GM19351 (cell line): ENCODE measurements at regions not wholly inside any gene's neighbourhood (a gene's known extent, or its start where the extent isn't known, plus 50 kb on each side); places are given as distances from the start of the nearest gene placed in this dataset.

ENCODE experiments used
- ATAC-seq: cut with Tn5 transposase; IDR thresholded peaks from one replicate; pipeline ENCODE4 v1.9.1; 2021; ENCODE audit warnings: mild to moderate bottlenecking, moderate library complexity; ENCODE audit not compliant: unreplicated experiment

DNA sequence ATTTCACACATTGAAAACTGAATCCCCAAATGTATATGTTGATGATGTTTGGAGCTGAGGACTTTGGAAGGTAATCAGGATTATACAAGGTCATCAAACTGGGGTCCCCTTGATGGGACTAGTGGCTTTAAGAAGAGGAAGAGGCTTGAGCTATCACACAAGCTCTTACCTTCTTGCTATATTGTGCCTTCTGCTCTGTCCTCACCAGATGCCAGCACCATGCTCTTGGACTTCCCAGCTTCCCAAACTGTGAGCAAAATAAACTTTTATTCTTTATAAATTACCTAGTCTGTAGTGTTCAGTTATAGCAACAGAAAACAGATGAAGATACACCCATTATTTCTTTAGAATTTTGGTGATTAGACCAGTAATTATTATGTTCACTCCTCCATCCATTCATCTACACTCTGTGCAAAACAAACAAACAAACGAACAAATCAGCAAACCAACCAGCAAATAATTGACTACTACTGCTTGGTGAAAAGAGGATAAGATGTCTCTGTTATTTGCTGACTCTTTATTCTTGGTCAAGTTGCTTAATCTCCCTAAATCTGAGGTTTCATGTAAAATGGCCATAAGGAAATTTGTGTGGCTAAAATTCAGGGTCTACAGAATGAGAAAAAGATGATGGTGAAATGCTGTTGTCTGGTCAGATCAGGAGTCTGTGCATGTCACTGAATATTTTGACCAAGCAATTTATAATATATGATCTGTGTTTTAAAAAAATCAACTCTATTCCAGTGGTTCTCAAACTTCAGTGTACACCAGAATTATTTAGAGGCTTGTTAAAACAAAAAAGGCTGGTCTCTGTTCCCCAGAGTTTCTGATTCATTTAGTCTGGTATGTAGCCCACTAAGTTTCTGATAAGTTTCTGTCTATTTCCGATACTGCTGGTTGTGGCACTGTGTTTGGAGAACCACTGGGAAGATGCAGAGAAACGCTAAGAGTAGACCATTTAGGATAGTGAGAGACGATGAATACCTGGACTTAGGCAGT lies 854.1 kb downstream of the MAT2B start:
- no peak for ATAC-seq

DNA sequence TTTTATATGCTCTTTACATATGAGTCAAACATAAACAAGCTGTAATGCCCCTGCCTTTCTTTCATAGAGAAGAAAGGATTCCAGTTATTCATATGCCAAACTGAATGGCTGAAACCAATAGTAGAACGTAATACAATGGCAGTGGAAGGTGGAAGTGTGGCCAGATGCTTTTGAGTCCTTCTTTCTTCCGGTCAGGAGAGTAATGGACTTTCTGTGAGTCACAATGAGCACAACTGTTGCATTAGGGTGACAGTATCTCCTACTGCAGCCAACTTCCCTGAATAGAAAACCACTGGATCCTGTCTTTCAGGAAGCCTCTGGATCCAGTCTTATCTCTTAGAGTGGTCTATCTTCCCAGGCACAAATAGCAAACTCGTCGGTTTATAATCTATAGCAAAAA lies 855.2 kb downstream of the MAT2B start:
- no peak for ATAC-seq

DNA sequence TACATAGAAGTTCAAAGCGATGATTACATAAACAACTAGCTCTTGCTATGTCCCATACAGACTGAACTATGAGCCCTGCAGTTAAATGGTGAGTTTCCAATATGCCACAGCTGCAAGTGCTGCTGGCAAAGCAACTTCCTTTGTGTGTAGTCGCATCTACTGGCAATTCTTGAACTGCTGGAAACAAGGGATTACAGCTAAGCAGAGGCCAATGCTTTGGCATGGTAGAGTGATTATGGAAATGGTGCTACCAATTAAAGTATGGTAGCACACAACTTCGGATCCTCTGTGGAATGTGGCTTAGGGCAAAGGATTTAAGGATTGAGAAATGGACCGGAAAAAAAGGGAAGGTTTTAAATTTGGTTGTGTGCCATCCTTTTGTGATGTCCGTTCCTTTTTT lies 856.6 kb downstream of the MAT2B start:
- no peak for ATAC-seq

GRCh38 chr5:164362835-164363234 lies 857.4 kb downstream of the MAT2B start:
- no peak for ATAC-seq

DNA sequence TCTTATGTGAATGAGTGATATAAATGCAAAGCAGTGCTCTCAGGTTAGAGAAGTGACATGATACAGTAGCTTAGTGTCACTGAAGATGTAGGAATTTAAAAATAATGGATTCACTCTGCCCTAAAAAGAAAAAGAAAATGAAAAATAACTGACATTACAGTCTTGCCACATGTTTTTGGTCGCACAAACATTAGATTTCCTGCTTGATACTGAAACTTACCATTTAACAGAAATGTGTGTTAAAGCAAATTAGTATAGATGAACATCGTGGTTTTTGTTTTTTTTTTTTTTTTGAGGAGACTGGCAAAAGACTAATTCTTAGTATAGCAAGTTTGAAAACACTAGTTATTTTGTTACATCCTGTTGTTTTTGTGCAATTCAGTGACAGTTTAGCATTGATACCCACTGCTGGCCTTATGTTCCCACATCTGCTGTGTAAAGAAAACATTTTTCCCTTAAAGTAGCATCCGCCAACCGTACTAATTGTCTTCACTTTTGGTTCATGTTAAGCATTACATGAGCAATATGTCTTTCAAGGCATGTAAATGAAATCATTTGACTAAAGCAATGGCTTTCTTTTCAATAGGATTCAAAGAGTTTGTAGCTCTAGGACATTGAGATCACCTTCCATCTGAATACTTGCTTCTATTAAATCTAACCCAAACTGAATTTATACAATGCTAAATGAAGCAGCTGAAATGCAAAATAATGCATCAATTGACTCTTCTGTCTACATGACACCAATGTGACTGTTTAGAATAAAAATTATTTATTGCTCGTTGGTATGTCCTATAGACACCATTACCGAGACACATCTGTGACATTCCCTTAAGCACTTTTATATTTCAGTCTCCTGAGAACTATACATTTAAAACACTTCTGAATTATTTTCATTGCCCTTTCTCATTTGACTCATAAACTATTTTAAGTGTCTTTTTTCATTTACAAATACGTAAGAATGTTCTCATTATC lies 859.1 kb downstream of the MAT2B start:
- ATAC-seq: no peak

DNA sequence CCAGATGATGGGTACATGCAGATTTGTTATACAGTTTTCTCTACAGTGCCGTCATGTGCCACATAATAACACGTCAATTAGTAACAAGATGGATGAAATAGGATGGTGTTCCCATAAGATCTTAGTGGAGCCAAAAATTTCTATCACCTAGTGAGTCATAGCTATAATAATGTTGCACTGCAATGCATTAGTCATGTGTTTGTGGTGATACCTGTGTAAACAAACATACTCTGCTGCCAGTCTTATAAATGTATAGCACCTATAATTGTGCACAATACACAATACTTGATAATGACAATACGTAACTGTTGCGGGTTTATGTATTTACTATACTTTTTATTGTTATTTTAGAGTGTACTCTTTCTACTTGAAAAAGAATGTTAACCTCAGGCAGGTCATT lies 865.4 kb downstream of the MAT2B start:
- no peak for ATAC-seq

DNA sequence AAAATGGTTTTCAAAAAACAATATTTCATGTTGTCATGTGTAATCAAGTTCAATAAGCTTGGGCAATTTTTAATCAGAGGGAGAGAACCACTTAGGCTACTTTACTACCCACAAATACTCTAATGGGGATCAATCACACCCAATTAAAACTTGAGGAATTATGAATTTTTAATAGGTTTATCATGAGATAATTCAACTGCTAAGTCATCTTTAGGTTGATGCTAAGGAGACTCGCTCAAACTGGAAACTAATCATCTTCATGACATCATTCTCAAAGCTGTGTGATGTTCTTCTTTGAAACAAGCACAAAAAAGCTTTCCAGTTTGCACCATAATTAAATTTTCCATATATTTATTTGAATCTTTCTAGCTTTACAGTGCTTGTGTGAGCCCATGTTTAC lies 867.5 kb downstream of the MAT2B start:
- ATAC-seq: no peak

- ATAC-seq: no peak
These were observed 868.5 kb downstream of the MAT2B start for GRCh38 chr5:164373876-164374275.

DNA sequence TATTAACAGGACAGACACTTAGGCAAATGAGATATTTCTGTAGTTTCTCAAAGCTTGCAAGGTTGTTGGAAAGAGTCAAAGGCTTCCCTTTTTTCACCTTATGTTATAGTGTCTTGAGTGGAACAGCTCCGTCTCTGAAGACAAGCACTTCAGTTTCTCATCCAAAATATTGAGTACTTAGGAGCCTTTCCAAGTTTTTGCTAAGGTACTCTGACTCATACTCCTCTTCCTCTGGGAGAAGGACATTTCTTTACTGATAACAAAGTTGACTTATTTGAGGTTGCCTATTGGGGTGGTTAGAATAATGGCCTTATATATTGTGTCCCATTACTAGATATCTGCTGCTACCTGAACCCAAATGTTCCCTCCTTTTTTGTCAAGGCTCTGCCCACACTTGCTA lies 869.6 kb downstream of the MAT2B start:
- ATAC-seq: no peak

GRCh38 chr5:164376843-164377242 lies 871.4 kb downstream of the MAT2B start:
- ATAC-seq: no peak

- no peak for ATAC-seq
These were observed 872.3 kb downstream of the MAT2B start for GRCh38 chr5:164377746-164378145.

DNA sequence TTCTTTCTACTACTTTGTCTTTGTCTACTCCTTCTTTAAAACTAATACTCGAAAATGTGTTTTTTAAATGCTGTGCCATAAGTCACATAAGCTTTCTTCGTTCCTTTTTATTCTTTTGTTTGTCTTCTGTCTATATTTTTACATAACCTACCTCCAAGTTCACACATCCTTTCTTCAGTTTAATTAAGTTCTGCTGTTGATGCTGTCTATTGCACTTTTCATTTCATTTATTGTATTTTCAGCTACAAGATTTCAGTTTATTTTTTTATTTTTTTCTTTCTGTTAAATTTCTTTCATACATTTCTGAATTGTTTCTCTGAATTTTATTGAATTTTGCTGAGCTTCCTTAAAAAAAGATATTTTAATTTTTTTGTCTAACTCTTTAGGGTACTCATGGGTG lies 878.2 kb downstream of the MAT2B start:
- no peak for ATAC-seq

DNA sequence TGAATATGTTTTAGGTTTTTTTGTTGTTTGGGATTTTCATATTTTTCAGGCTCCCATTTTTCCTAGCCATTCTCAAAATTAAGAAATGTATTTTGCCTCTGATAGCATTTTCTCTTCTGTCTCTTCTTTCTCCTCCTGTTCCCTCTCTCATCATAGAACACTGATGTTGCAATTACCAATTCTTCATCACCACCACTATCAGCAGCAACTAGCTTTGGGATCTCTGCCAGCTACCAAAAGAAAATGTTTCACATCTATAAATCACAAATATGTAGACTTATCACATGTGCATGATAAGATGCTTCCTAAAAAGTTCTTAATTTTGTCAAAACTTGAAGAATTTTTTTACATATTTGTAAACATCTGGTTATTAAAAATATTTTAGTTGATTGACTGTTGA lies 887.1 kb downstream of the MAT2B start:
- ATAC-seq: no peak

- no peak for ATAC-seq
These were observed 889.3 kb downstream of the MAT2B start for GRCh38 chr5:164394686-164395194.

DNA sequence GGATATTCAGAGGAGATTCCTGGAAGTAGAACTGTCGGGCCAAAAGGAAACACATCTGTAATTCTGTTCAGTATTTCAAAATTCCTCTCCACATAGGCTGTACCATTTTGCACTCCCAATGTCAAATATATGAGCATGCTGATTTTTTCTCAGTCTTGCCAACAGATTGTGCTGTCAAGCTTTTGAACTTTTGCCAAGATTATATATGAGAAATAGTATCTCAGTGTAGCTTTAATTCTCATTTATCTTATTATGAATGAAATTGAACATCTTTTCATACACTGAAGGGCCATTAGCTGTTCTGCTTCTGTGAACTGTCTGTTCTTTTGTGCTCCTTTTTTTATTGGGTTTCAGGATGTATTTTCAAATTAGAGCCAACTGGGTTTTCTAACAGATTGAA lies 907.1 kb downstream of the MAT2B start:
- no peak for ATAC-seq

DNA sequence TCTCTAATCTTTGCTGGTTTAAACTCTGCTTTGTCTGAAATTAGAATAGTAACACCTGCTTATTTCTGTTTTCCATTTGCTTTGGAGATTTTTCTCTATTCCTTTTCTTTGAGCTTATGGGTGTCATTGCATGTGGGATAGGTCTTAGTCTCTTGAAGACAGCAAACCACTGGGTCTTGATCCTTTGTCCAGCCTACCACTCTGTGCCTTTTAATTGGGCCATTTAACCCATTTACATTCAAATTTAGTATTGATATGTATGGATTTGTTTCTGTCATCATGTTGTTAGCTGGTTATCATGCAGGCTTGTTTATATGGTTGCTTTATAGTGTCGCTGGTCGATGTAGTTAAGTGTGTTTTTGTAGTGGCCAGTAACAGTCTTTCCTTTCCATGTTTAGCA lies 914.7 kb downstream of the MAT2B start:
- no peak for ATAC-seq

- ATAC-seq: no peak
These were observed 917.0 kb downstream of the MAT2B start for GRCh38 chr5:164422400-164422799.

GRCh38 chr5:164431634-164432304 lies 926.4 kb downstream of the MAT2B start:
- no peak for ATAC-seq

DNA sequence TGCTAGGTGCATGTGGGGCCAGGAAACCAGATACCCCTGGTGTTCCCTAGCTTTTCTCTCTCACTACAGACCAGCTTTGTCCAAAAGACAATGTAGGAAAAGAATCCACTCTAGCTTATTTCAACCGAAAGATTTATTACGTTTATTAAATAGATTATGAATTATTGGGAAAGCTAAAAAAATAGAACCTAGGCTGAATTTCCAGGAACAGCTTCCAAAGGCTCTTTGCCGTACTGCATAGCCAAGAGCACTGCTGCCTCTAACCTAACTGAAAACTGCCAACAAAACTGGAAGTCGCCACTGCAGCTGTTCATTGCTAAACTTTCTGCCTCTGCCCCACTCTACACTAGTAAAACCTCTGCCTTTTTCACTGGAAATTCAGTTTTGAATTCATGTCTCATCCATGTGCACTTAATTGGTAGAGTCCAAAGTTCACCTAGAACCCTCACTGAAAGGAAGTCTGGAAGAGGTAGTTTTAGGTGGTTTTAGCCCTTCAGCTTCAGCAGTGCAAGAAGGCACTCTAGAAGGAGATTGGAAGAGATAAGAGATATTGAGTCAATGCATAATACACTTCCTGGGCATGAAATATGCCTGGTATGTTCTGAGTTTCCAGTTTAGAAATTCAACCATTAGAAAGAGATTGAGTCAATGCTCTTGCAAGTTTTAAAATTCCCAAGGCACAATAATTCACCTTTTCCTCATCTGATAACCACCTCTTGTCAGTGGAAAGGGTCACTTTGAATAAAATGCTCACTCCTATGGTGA lies 927.9 kb downstream of the MAT2B start:
- ATAC-seq: no peak

DNA sequence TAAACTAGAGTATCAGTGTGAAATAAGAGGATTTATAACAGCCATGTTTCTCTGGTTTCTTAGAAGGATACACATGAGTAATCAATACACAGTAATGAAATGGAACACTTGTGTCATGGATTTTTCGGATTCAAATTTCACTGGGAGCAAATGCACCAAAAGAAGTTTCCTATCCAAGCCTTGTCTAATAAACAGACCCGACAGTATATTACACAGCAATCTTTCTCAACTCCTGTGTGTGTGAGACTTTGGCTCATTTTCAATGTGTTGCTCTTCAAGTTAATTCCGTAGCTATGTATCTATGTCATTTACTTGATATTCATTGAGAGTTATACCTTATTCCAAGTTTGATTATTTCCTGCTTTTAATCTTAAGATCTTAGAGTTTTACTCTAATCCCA lies 930.2 kb downstream of the MAT2B start:
- no peak for ATAC-seq
